GM12878 (cell line): ENCODE measurements at regions not wholly inside any gene's neighbourhood (a gene's known extent, or its start where the extent isn't known, plus 50 kb on each side); places are given as distances from the start of the nearest gene placed in this dataset.

ENCODE experiments used
- ATAC-seq: fragments of 200-7000 bp; cut with Tn5 transposase; 3 replicates; pipeline ENCODE4 v1.9.1; 2020; ENCODE audit warnings: mild to moderate bottlenecking, moderate library complexity
- BruUV-seq: library from RNA; stranded (reverse); fragments of 400-500 nt; replicated peaks from 2 replicates; lab custom pipeline; 2021; lab: Mats Ljungman, UMichigan
- CTCF ChIA-PET: fragments of 300-600 bp; sonication (Branson Sonifier 250); formaldehyde crosslinking; extraction: SDS; loops from one replicate; lab custom pipeline; 2021; ENCODE audit warnings: inconsistent platforms; lab: Yijun Ruan, JAX
- POLR2A ChIA-PET: fragments of 350-600 bp; formaldehyde crosslinking; extraction: SDS; loops from one replicate; lab custom pipeline; 2021; ENCODE audit warnings: inconsistent platforms; lab: Charles Lee
- RAD21 ChIA-PET: fragments of 300-600 bp; sonication (Branson Sonifier 250); formaldehyde crosslinking; loops from one replicate; lab custom pipeline; 2023; ENCODE audit warnings: antibody characterized with exemption; ENCODE audit not compliant: unreplicated experiment; lab: Charles Lee
- SMC1A ChIA-PET: fragments of 300-600 bp; sonication (Branson Sonifier 250); formaldehyde crosslinking; loops from one replicate; lab custom pipeline; 2023; ENCODE audit not compliant: unreplicated experiment, uncharacterized antibody; lab: Charles Lee
- DNase-seq: peaks from one replicate; pipeline ENCODE4 v3.0.0-alpha.2; 2011; ENCODE audit warnings: low read depth, low spot score
- FAIRE-seq: peaks from 3 replicates; lab custom pipeline; 2011; peaks lifted over from hg19 to GRCh38; lab: Jason Lieb, UNC
- H2AFZ ChIP-seq: 2 replicates; pipeline ENCODE4 v1.6.0; 2011; ENCODE audit warnings: low read depth, low read length, control low read depth; ENCODE audit not compliant: control insufficient read depth
- H3K27ac ChIP-seq: 2 replicates; pipeline ENCODE4 v1.5.1; 2011; ENCODE audit warnings: control low read depth; ENCODE audit not compliant: control insufficient read depth, insufficient read depth
- H3K27me3 ChIP-seq, 2 experiments: replicated peaks in 1 of 2; 2 replicates each; pipeline versions ENCODE4 v1.6.0 to v1.6.1; 2011; ENCODE audit warnings: low read length in 1 of 2; ENCODE audit not compliant: control insufficient read depth in 2 of 2, insufficient read depth in 2 of 2
- H3K36me3 ChIP-seq, 2 experiments: 2 replicates each; pipeline ENCODE4 v1.5.1; 2011; ENCODE audit warnings: low read length in 1 of 2; ENCODE audit not compliant: control insufficient read depth in 2 of 2, insufficient read depth in 2 of 2
- H3K4me1 ChIP-seq: 2 replicates; pipeline ENCODE4 v1.6.1; 2011; ENCODE audit warnings: mild to moderate bottlenecking, low read length, moderate library complexity, mixed read lengths; ENCODE audit not compliant: control insufficient read depth, insufficient read depth
- H3K4me2 ChIP-seq: 2 replicates; pipeline ENCODE4 v1.6.0; 2011; ENCODE audit warnings: control low read depth; ENCODE audit not compliant: control insufficient read depth, insufficient read depth
- H3K4me3 ChIP-seq: fragments of 200-600 bp; sonication (generic); 2 replicates; pipeline ENCODE4 v1.5.1; 2016
- H3K79me2 ChIP-seq: 2 replicates; pipeline ENCODE4 v1.6.0; 2011; ENCODE audit warnings: low read length; ENCODE audit not compliant: control insufficient read depth, insufficient read depth
- H3K9ac ChIP-seq: 2 replicates; pipeline ENCODE4 v1.8.0; 2011; ENCODE audit warnings: low read length, control low read depth, mixed read lengths; ENCODE audit not compliant: control insufficient read depth, insufficient read depth
- H3K9me3 ChIP-seq: replicated peaks from 3 replicates; pipeline ENCODE4 v1.5.1; 2011; ENCODE audit warnings: mild to moderate bottlenecking, low read length; ENCODE audit not compliant: control insufficient read depth, insufficient read depth
- H4K20me1 ChIP-seq: 2 replicates; pipeline ENCODE4 v1.6.0; 2011; ENCODE audit not compliant: control insufficient read depth, insufficient read depth
- BMI1 ChIP-seq: fragments of 450-650 bp; IDR thresholded peaks from 2 replicates; pipeline ENCODE4 v1.6.1; 2016; ENCODE audit warnings: mild to moderate bottlenecking, moderate library complexity, borderline replicate concordance
- ELK1 ChIP-seq: IDR thresholded peaks from 2 replicates; pipeline ENCODE4 v1.6.1; 2012; ENCODE audit warnings: low read depth, low read length, improper control_type of control experiment
- FOXM1 ChIP-seq: IDR thresholded peaks from 2 replicates; pipeline ENCODE4 v1.6.1; 2012; ENCODE audit warnings: low read depth, mild to moderate bottlenecking, inconsistent platforms, low read length, moderate library complexity
- IKZF1 ChIP-seq: fragments of 450-650 bp; conservative IDR thresholded peaks from 2 replicates; pipeline ENCODE4 v1.6.1; 2017; ENCODE audit warnings: antibody characterized with exemption, mild to moderate bottlenecking
- IRF3 ChIP-seq: fragments of 450-650 bp; IDR thresholded peaks from 2 replicates; pipeline ENCODE4 v1.6.1; 2014; ENCODE audit warnings: mild to moderate bottlenecking
- IRF4 ChIP-seq: IDR thresholded peaks from 2 replicates; pipeline ENCODE4 v1.6.1; 2011; ENCODE audit warnings: low read depth, low read length
- JUND ChIP-seq: IDR thresholded peaks from 2 replicates; pipeline ENCODE4 v1.6.1; 2012; ENCODE audit warnings: low read depth, mild to moderate bottlenecking, low read length, improper control_type of control experiment, moderate library complexity
- KAT2A ChIP-seq: conservative IDR thresholded peaks from 2 replicates; pipeline ENCODE4 v1.6.1; 2011; ENCODE audit warnings: low read depth, low read length; ENCODE audit not compliant: control insufficient read depth
- KDM1A ChIP-seq: fragments of 200-600 bp; sonication (generic); IDR thresholded peaks from 2 replicates; pipeline ENCODE4 v1.6.1; 2016; ENCODE audit warnings: borderline replicate concordance
- MTA3 ChIP-seq: IDR thresholded peaks from 2 replicates; pipeline ENCODE4 v1.6.1; 2012; ENCODE audit warnings: low read length, inconsistent platforms, borderline replicate concordance
- RAD21 ChIP-seq: IDR thresholded peaks from 2 replicates; pipeline ENCODE4 v1.6.1; 2011; ENCODE audit warnings: mild to moderate bottlenecking, low read depth, low read length, moderate library complexity; ENCODE audit not compliant: insufficient read depth
- RELA ChIP-seq: fragments of 450-650 bp; IDR thresholded peaks from 2 replicates; pipeline ENCODE4 v1.8.0; 2014; ENCODE audit warnings: borderline replicate concordance; ENCODE audit not compliant: partially characterized antibody
- STAT3 ChIP-seq: IDR thresholded peaks from 2 replicates; pipeline ENCODE4 v1.6.1; 2011; ENCODE audit warnings: low read depth, low read length, improper control_type of control experiment
- ZNF687 ChIP-seq: fragments of 450-650 bp; IDR thresholded peaks from 2 replicates; pipeline ENCODE4 v1.6.1; 2017; ENCODE audit warnings: mild to moderate bottlenecking, moderate library complexity
- WGBS: methylation state at CpG from one replicate; pipeline ENCODE4 v1.1.6; 2016; ENCODE audit warnings: low lambda C conversion rate; ENCODE audit not compliant: insufficient replicate concordance, insufficient coverage; ENCODE audit errors: missing lambda C conversion rate; 5-methylcytosine and 5-hydroxymethylcytosine counted together
- in situ Hi-C: fragments of 300-500 bp; cut with MboI; formaldehyde crosslinking; loops from 9 replicates; pipeline ENCODE4 v1.14.3; 2018; ENCODE audit warnings: mixed read lengths
- intact Hi-C: fragments of 100-400 bp; cut with micrococcal nuclease; formaldehyde crosslinking; loops from one replicate; pipeline ENCODE4 v1.14.2; 2022; ENCODE audit not compliant: unreplicated experiment

- FAIRE-seq (no peak), ATAC-seq (no peak), DNase-seq (no peak)
- ChIA-PET CTCF (no interaction called here), POLR2A (no interaction called here), SMC1A (no interaction called here), RAD21 (no interaction called here)
- Histone ChIP-seq H3K27me3 (no peaks in the 10 kb centered on the region; a peak in 2 of 4 replicates), H3K9me3 (no peaks in the 10 kb centered on the region), H3K27ac (no peak overlapping the region), H2AFZ (no peak overlapping the region), H3K4me2 (no peak overlapping the region), H3K36me3 (no peaks in the 10 kb centered on the region), H3K9ac (no peak overlapping the region), H3K4me3 (no peak overlapping the region), H4K20me1 (no peaks in the 10 kb centered on the region), H3K79me2 (no peaks in the 10 kb centered on the region), H3K4me1 (no peaks in the 10 kb centered on the region)
- WGBS: 37% methylated on average over 25 of the region's 28 CpGs
- intact Hi-C loops (no loop called here), in situ Hi-C loops (no loop called here)
- no TSS peak for BruUV-seq
- TF ChIP-seq STAT3 (no peak), ELK1 (no peak), ZNF687 (no peak), JUND (no peak), KAT2A (no peak), IRF4 (no peak), MTA3 (no peak), IKZF1 (no peak), KDM1A (no peak), BMI1 (no peak), IRF3 (no peak), FOXM1 (no peak), RAD21 (no peak), RELA (no peak)
These were observed 111.0 kb downstream of the MICALL2 start for GRCh38 chr7:1348096-1348822.
